GM21786 (cell line): ENCODE measurements at regions not wholly inside any gene's neighbourhood (a gene's known extent, or its start where the extent isn't known, plus 50 kb on each side); places are given as distances from the start of the nearest gene placed in this dataset.

Experiments
- ATAC-seq: cut with Tn5 transposase; IDR thresholded peaks from one replicate; pipeline ENCODE4 v1.9.1; 2021; ENCODE audit not compliant: unreplicated experiment

DNA sequence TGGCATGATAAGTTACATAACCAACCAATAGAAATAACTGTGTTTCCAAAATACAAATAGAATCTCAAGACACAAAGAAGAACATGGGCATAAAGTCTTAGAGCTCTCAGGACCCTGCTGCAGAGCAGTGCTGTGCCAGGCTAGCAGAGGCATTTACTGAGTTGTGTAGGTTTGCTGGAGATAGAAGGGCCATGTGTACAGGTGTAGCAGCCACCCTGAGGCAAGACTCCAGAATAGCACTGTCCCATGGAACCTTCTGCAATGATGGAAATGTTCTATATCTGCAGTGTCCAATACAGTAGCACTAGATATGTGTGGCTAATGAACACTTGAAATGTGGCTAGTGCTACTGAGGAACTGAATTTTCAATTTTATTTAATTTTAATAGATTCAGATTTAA lies 267.0 kb upstream of the UMPS start:
- no peak for ATAC-seq

DNA sequence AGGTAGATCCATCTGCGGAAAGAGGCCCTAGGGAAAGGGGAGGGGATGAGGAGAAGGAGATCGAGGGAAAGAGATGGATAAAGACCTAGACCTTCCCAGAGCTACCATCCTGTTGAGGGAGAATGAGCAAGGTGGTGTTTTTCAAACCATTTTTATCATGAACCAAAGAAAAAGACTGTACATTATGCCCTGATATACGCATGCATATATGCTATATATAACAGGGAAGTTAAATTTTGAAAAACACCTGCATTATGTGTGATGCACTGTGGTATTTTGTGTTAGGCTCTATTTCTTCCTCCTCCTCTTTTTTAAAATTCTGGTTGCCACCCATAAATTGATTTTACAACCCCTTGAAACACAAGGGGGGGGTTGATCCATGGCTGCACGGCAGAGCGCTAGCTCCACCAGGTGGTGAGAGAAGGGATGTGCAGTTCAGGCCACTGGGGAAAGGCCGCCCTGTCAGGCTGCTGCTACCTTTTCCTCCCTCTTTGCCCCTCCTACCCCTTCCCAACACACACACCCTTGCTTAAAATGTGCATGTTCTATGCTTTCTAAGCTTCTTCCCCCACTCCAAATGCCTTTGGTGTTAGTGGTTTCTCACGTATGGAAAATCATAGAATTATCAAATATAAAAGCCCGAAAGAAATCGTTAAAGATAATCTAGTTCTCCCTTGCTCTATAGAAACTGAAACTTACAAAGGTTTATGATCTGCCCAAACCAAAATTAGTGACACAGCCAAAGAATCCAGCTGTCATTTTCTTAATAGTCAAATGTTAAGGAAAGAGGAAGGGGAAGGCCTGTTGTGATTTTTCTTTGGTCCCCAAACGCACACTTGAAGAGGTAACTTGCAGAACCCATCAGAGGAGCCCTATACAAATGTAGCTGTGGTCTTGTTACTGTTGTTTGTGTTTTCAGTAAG lies 262.0 kb upstream of the UMPS start:
- no peak for ATAC-seq

DNA sequence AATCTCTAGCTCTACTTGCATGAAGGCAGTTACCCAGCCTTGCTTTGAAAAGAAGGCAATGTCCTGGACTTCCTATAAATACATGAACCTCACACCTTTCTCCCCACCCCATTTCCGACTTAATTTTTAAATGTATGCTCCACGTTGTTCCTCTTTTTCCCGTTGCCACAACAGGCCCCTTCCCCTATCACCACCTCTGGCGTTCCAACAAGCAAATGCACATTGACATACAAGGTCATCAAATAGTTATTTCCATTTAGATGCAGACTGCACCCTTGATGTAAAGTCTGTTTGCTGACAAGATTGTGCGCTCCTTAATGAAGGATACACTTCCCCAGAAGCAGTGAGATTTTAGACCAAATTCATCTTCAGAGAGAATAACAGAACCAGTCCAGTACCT lies 260.7 kb upstream of the UMPS start:
- ATAC-seq, result no peak

DNA sequence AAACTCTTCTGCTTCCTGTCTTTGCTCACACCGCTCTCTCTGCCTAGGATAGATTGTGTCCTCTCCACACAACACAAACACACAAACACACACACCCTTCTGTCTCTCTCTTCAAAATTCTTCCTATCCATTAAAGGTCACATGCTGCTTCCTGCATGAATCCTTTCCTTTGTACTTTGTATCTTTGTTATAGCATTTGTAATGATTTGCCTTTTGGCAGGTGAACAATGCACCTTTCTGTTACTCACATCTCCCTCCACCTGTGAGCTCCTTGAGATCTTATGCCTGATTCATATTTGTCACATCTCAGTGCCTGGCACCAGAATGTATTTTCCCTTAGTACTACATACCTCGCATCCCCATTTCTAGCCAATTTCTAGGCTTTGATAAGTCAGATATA lies 251.4 kb upstream of the UMPS start:
- ATAC-seq, result no peak

DNA sequence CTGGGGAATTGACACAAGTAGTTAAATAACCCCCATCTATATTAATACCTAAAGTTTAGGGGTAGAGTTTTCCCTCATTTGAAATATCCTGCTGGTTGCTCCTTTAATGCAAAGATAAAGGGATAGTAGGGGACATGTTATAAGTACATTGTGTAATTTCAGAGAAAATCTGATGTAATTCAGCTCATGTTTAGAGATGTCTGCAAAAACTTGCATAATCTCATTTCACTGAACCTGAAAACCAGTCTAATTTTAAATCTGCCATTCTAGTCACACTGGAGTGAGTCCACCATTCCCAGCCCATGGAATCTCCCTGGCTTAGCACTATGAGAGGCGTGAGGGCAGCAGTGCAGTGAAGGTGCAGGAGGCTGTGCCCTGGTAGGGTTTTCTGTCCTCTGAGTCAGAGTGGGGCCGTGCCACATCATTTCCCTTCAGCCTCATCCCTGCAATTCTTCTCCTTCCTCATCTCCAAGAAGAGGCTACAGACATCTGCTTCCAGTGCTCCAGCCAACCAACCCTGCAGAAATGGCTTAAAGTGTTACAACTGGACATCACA lies 246.3 kb upstream of the UMPS start:
- no peak for ATAC-seq

DNA sequence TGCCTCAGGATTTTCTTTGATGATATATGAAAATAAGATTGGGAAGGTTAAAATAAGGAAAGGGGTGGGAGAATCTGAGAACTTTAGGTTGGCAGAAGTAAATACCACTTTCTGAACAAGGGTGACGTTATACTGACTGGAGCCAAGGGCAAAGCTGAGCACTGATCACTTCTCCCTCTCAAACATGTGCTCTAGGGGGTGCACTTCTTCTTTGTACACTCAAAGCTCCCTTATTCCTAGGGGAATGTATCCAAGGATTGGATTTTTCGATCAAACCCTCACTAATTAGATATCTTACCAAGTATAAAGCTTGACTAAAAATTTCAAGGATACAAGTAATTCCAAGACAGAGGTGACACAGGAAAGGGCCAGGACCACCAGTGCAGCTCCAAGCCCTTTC lies 243.9 kb upstream of the UMPS start:
- no peak for ATAC-seq

DNA sequence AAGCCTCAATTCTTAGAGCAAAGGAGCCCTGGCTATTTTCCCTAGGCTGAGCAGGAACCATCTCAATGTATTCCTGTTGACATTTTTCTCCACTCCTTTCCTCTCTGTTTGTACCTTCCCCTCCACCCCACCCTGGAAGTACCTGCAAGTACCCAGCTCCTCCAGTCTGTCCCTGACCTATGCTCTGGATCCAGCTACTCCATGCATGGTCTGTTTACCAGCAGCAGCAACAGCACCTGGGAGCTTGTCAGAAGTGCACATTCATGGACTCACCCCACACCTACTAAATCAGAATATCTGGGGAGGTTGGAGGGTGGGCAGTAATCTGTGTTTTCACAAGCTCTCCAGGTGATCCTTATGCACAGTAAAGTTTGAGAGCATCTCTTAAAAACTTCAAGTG lies 240.7 kb upstream of the UMPS start:
- no peak for ATAC-seq

DNA sequence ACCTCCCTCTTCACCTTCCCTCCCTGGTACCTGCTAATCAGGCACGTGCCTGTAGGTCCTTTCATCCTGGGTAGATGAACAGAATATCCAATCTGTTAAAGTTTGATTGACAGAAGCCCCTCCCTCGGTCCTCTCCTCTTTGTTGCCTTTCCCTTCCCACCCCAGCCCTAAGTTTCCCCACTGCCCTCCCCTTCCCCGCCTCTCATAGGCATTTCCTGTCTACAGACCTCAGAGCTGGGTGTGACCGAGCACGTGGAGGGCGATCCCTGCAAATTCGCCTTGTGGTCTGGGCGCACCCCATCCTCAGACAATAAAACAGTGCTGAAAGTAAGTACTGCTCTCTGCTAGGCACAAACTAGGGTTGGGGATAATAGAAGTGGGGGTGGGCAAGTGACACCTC lies 239.2 kb upstream of the UMPS start:
- ATAC-seq, result no peak

DNA sequence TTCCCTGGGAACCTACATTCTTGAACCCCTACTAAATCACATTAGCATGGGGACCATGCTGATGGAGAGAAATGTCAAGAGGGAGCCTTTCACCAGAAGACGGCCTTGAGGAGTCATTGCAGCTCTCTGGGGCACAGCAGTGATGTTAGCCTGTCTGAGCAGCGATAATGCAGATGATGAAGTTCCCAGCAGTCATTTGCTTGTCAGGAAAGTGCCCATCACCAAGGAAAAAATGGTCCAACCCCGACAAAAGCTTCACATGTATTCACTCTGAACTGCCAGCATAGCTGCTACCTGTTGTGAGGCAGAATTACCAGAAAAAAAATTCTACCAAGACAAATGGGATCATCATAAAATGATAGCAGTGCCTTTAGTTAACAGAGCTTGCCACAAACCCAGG lies 238.4 kb upstream of the UMPS start:
- ATAC-seq, result no peak

DNA sequence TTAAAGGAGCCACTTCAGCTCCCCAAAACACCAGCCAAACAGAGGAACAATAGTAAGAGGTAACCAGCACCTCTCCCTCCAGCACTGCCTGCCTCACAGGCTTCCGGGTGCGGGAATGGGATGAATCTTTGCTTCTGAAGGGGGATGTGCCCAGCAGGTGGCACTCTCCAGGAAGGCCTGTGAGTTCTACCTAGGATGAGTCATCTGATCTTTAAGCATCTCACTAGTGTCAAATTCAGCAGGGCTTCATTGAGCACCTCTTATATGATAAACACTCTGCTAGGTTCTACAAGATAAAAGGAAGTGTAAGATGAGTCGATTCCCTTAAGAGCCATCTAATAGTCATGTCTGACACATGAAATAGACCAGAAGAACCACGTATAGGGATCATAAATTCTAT lies 237.4 kb upstream of the UMPS start:
- ATAC-seq, result no peak

DNA sequence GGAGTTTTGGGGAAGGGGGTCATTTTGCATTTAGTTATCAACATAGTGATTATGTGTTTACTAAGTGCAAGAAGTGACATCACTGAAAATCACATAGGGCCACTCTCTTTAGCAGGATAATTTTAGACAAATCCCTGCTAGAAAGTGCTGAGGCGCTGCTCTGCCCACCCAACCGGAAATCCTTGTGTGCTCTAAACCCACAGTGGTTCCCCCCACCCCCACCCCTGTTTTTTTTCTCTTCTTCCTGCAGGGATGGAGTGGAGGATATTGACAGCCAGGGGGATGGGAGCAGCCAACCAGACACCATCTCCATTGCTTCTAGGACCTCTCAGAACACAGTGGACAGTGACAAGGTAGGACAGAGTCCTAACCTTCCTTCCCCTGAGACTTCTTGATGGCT lies 234.2 kb upstream of the UMPS start:
- no peak for ATAC-seq

DNA sequence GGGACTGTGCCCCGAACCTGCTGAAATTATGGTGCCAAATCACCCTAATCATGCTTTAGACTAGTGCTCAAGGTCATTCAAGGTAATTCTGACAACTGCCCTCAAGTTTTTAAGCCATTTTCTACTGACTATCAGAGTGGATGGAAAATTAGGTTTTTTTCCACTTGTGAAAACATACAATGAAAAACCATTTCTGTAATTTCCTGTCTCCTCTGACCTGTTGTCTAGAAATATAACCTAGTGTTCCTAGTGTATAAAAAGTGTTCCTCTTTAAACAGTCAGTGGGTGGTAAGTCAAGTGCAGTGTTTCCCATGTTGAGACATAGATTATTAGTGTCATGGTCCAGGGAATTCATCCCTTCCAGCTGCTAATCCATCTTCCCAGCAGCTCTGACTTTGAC lies 232.8 kb upstream of the UMPS start:
- ATAC-seq, result no peak

DNA sequence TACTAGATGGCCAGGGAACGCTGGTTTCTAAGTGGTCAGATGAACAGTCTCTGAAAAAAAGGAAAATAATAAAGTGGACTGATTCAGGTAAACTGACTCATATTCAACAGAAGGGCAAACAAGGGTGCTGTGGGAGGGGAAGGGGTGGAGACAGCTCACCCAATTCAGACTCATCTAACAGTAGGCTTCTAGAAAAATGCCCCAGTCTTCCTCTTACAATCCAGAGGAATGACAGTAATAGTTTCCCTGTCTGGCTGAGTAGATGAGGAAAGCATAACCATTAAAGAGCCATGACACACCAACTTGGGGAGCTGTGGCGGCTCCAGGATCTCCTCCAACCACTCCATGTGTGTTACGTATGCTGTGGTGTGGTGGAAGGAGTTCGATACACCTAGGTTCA lies 231.4 kb upstream of the UMPS start:
- ATAC-seq, result no peak

DNA sequence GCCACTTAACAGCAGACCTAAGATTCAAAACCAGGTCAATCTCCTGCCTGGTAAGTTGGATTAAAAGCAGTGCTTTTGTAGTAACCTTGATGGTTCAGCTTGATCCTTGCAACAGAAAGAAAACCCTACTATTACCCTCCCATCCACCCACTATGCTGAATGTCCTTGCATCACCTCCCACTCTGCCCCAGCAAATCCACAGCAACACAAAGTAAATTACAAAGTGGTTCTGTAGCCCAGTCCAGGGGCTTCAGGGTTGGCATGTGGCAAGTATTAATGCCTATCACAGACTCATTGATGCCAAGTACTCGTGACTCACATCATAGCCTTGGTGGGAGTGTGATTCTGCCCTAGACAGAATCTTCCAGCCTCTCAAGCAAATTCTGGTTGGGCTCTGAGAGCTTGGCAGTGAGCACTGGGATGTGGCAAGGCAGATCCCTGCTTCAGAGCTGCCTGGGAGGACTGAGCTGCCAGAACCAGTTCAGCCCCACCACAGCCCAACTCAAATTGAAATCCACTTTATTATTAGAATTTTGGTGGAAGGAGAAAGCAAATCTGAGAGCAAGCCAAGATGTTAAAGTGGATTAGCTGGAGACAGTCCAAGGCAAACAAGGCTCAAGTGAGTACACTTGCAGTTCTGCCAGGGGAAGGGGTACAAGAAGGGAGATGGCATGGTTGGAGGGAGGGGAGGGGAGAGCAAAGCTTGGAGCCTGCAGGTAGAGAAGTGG lies 225.8 kb upstream of the UMPS start:
- no peak for ATAC-seq

DNA sequence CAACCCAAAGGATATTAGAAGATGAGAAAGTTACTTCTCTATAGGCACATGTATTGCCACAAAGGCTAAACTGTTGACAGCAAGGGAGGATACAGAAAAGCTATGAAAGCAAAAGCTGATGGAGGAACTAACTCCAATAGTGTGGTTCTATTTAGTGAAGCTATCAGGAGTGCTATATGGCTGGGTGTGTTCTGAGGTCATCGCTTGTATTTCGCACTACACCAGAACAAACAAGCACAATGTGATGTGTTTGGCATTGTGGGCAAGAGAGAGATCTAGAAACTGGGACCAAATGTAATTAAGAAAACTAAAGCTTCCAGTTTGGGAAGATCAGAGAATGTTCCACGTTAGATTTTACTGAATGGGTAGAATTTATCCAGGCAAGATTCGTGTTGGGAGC lies 220.4 kb upstream of the UMPS start:
- ATAC-seq, result no peak

DNA sequence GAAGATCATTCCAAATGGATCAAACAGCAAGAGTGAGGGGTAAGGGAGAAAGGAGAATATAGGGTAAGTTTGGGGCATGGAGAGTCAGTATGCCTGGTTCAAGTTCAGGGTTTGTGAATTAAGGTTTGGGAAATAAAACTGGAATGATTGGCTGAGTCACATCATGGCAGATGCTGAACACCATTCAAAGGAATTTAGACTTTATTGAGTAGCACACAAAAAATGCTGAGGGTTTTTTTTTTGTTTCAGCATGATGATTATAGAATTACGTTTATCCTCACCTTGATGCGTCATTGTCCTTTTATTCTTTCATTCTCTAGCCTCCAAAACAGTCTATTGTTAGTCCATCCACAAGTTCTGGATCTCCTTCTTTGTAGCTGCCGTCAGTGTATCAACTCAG lies 220.0 kb upstream of the UMPS start:
- ATAC-seq, result no peak

DNA sequence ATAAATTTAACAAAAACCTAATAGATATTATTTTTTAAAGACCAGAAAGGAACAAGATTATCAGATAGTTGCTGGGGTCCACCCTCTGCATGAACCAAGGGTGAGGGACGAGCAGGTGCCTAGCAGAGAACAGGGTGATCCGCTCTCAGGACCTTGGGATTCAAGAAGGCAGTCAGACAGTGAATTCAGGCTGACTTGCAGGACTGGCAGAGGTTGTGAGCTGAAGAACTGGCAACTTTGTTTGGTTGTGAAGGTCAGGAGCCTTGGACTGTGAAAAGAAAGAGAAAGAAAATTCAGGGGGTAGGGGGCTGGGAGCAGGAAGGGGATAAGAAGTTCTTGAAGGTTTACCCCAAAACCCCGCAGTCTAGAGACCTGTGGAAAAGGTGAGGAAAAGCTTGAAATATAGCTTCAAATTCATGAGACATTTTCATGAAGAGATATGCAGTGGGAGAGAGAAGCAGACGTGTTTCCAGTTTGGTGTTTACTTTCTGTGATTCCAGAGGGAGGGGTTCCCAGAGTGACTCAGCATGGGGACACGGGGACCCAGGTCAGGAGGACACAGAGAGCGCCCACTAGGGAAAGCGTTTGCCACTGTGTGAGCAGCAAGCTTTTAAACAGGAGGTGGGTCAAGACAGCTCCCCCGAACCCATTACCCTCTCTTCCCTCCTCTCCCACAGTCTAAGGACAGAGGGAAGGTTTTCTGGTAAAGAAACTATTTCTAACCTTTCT lies 217.2 kb upstream of the UMPS start:
- ATAC-seq, result no peak

DNA sequence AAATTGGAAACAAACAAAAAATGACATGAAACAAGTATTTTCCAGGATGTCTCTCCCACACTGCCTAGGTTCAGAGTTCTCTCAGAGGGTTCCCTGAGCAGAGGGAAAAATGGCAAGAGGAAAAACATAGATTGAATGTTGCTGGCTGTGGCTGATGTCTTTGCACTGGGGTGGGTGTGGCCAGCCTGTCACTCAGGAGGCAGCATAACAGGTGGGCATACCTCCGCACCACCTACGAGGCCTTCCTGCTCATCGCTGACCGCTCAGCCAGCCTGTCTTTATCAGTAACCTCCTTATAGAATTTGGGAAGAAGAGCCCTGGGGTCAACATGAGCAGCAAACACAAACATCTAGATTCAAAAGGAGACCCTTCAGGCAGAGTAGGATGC lies 216.6 kb upstream of the UMPS start:
- no peak for ATAC-seq

DNA sequence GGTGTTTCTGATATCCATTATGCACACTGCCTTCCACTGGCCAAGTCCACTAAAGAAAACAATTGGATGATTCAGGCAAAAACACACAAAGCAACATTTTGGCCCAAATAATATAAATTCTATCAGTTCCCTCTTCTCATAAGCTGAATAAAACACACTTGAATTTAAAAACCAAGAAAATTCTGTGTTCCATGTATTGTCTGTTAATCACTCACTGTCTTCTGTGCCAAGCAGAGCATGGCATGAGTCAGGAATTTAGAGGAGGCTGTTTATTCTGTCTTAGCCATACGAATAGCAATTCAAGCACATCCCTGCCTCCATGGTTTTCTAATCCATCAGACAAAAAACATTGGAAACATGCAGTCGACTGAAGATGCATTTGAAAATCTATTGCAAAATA lies 215.6 kb upstream of the UMPS start:
- ATAC-seq, result no peak

DNA sequence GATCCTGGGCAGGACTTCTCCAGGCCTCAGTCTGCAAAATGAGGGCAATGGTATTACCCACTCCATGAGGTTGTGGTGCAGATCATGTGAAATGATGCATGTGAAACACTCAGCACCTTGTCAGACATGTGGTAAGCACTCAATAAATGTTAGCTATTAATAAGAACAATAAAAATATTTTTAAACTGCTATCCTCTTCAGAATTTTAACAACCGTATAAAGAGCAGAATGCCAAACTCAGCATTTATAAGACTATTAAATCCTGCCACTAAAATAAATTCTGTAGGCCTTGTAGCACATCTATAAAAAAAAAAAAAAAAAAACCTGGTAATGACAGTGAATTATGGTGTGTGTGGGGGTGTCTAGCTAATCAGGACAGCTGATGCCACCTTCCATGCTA lies 213.9 kb upstream of the UMPS start:
- ATAC-seq, result no peak

DNA sequence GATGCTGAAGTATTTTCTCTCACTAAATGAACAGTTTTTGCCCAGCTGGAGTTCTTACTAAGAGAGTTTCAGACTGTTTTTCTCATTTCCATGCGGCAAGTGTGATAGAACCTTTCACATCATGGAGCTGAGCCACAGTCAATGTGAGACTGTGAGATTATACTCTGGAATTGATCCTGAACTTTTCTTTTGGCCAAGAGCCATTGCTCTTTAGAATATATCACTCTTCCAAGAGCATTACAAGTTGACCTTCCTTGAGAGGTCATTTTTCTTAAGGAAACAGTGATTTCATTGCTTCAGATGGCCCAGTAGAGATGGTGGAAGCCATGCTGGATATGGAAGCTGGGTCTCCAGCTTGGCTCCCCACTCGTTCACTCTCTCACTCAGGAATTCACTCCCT lies 212.9 kb upstream of the UMPS start:
- ATAC-seq, result no peak

DNA sequence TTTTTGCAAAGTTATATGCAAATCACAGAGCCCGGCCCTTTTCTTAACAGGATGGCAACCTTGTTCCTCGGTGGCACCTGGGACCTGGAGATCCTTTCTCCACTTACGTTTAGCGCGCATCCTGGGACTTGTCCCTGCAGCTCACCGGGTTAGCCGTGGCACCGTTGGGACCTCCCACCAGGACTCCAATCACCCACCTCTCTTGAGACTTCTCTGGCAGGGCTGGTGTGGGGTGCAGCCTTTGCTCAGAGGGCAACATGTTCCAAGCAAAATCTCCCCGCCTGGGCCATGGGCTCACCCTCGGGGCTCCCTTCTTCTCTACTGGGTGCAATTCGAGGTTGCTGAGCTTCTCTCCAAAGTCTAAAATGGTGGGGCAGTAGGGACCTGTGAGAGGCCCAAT lies 211.9 kb upstream of the UMPS start:
- ATAC-seq, result no peak
